OCI-LY3 (cell line): ENCODE measurements at regions not wholly inside any gene's neighbourhood (a gene's known extent, or its start where the extent isn't known, plus 50 kb on each side); places are given as distances from the start of the nearest gene placed in this dataset.

Experiments
- H2AFZ ChIP-seq: fragments of 200-600, 300-600 bp; shearing (Covaris generic); 2 replicates; pipeline ENCODE4 v1.6.0; 2014; ENCODE audit warnings: antibody characterized with exemption, low read depth, low read length
- H3K27ac ChIP-seq: fragments of 200-600, 300-600 bp; sonication (generic); 2 replicates; pipeline ENCODE4 v1.5.1; 2014; ENCODE audit warnings: mild to moderate bottlenecking, low read length, moderate library complexity, mixed read lengths
- H3K27me3 ChIP-seq: fragments of 200-600, 300-600 bp; sonication (generic); 2 replicates; pipeline ENCODE4 v1.6.1; 2014; ENCODE audit warnings: low read depth, low read length, mixed read lengths
- H3K36me3 ChIP-seq: fragments of 200-600, 300-600 bp; sonication (generic); replicated peaks from 2 replicates; pipeline ENCODE3; 2014; ENCODE audit warnings: low read depth, low read length, mixed read lengths
- H3K4me1 ChIP-seq: fragments of 300-600, 200-600 bp; sonication (generic); 2 replicates; pipeline ENCODE4 v1.6.1; 2014; ENCODE audit warnings: low read length, mixed read lengths
- H3K4me2 ChIP-seq: fragments of 200-600, 300-600 bp; sonication (generic); 2 replicates; pipeline ENCODE4 v1.6.1; 2014; ENCODE audit warnings: low read length, mixed read lengths
- H3K4me3 ChIP-seq: fragments of 300-600, 200-600 bp; sonication (generic); 2 replicates; pipeline ENCODE4 v1.5.1; 2014; ENCODE audit warnings: antibody characterized with exemption, mild to moderate bottlenecking, low read length, moderate library complexity
- H3K79me2 ChIP-seq: fragments of 300-600, 200-600 bp; shearing (Covaris generic); 2 replicates; pipeline ENCODE4 v1.6.1; 2014; ENCODE audit warnings: mild to moderate bottlenecking, low read length, mixed read lengths
- H3K9ac ChIP-seq: fragments of 300-600, 200-600 bp; shearing (Covaris generic); 2 replicates; pipeline ENCODE4 v1.6.0; 2014; ENCODE audit warnings: mild to moderate bottlenecking, low read length, moderate library complexity
- H3K9me3 ChIP-seq: fragments of 200-600, 300-600 bp; shearing (Covaris generic); 2 replicates; pipeline ENCODE4 v1.6.1; 2014; ENCODE audit warnings: low read length, mixed read lengths; ENCODE audit not compliant: insufficient read depth
- H4K20me1 ChIP-seq: fragments of 200-600, 300-600 bp; sonication (generic); 2 replicates; pipeline ENCODE4 v1.6.1; 2016; ENCODE audit warnings: low read length, mixed read lengths; ENCODE audit not compliant: insufficient read depth
- CTCF ChIP-seq: fragments of 200-600, 300-600 bp; sonication (generic); IDR thresholded peaks from 2 replicates; pipeline ENCODE4 v1.5.1; 2014; ENCODE audit warnings: antibody characterized with exemption, low read length, low read depth
- EZH2phosphoT487 ChIP-seq: fragments of 200-600 bp; shearing (Covaris generic); IDR thresholded peaks from 2 replicates; pipeline ENCODE4 v1.6.1; 2018; ENCODE audit warnings: antibody characterized with exemption, mixed run types, low read depth

- H3K4me3 ChIP-seq: no peak overlapping the region
- H3K79me2 ChIP-seq: no peaks in the 10 kb centered on the region
- TF ChIP-seq EZH2phosphoT487 (no peak), CTCF (no peak)
- no peaks in the 10 kb centered on the region for H3K27me3 ChIP-seq
- no peak overlapping the region for H3K27ac ChIP-seq
- H4K20me1 ChIP-seq: no peaks in the 10 kb centered on the region
- H3K9me3 ChIP-seq: no peaks in the 10 kb centered on the region
- no peaks in the 10 kb centered on the region for H3K4me1 ChIP-seq
- no peaks in the 10 kb centered on the region for H3K36me3 ChIP-seq
- no peak overlapping the region for H3K9ac ChIP-seq
- H3K4me2 ChIP-seq: no peak overlapping the region
- no peak overlapping the region for H2AFZ ChIP-seq
These were observed 59.7 kb upstream of the TMTC4 start for GRCh38 chr13:100734194-100734720.

GRCh38 chr13:100733261-100733660 lies 58.7 kb upstream of the TMTC4 start:
- 0 out of 2 replicates have a peak, but pooled peaks cover 3% of the 10 kb centered on the region for H3K9me3 ChIP-seq
- H4K20me1 ChIP-seq: no peaks in the 10 kb centered on the region
- H3K4me1 ChIP-seq: no peaks in the 10 kb centered on the region
- no peak overlapping the region for H3K9ac ChIP-seq
- TF ChIP-seq EZH2phosphoT487 (no peak), CTCF (no peak)
- no peaks in the 10 kb centered on the region for H3K79me2 ChIP-seq
- no peak overlapping the region for H3K4me2 ChIP-seq
- no peak overlapping the region for H2AFZ ChIP-seq
- H3K36me3 ChIP-seq: no peaks in the 10 kb centered on the region
- H3K27ac ChIP-seq: no peak overlapping the region
- no peaks in the 10 kb centered on the region for H3K27me3 ChIP-seq
- H3K4me3 ChIP-seq: no peak overlapping the region

- Histone ChIP-seq H3K4me1 (peaks cover 12% of the 10 kb centered on the region), H3K4me2 (no peak overlapping the region), H3K4me3 (no peak overlapping the region), H3K79me2 (no peaks in the 10 kb centered on the region), H4K20me1 (no peaks in the 10 kb centered on the region), H3K27me3 (no peaks in the 10 kb centered on the region), H2AFZ (no peak overlapping the region), H3K36me3 (no peaks in the 10 kb centered on the region), H3K9ac (no peak overlapping the region), H3K9me3 (0 out of 2 replicates have a peak, but pooled peaks cover 6% of the 10 kb centered on the region), H3K27ac (no peak overlapping the region)
- TF ChIP-seq CTCF (no peak), EZH2phosphoT487 (no peak)
These were observed 53.6 kb upstream of the TMTC4 start for GRCh38 chr13:100728201-100728600.

GRCh38 chr13:100725472-100725871 lies 50.9 kb upstream of the TMTC4 start:
- TF ChIP-seq EZH2phosphoT487 (no peak), CTCF (peak; percentile 27)
- Histone ChIP-seq H3K79me2 (no peaks in the 10 kb centered on the region), H2AFZ (no peak overlapping the region), H3K4me1 (peaks cover 15% of the 10 kb centered on the region), H3K4me2 (peak overlapping the region; percentile 6; the same call in 1 of the 2 replicates), H3K9ac (no peak overlapping the region), H3K27ac (no peak overlapping the region), H3K9me3 (0 out of 2 replicates have a peak, but pooled peaks cover 6% of the 10 kb centered on the region), H4K20me1 (no peaks in the 10 kb centered on the region), H3K27me3 (no peaks in the 10 kb centered on the region), H3K36me3 (no peaks in the 10 kb centered on the region), H3K4me3 (no peak overlapping the region)
